ENCODE measurements at regions not wholly inside any gene's neighbourhood (a gene's known extent, or its start where the extent isn't known, plus 50 kb on each side); places are given as distances from the start of the nearest gene placed in this dataset.

DNA sequence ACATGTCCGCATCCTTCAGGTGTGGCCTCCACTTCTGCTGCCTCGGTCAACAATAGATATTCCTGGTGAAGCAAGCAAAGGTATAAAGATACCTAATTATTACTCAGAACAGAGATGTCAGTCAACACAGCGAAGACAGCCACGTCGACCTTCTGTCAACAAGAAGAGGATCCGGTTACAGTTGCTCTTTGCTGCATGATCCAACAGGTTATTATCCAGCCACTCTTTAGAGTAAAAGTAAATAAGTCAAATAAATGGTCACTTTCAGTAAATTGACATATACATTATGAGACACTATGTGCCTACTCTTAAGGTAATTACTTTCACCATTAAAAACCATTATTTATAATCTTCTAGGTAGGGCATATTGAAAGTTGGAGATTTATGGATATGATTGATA is 356.8 kb upstream of the ATP11B start:
- Histone ChIP-seq H3K4me1 (ENCODE audit: insufficient read depth, low read length, severe bottlenecking) (no peaks in the 10 kb centered on the region), H3K27ac (ENCODE audit: low read depth, low read length, poor library complexity, severe bottlenecking) (no peak overlapping the region), H4K20me1 (ENCODE audit: insufficient read depth, low read length) (no peaks in the 10 kb centered on the region), H3K79me2 (ENCODE audit: insufficient read depth, low read length) (no peaks in the 10 kb centered on the region), H3K36me3 (ENCODE audit: insufficient read depth, low read length) (no peaks in the 10 kb centered on the region), H2AFZ (ENCODE audit: low read length) (no peak overlapping the region), H3K9me3 (ENCODE audit: low read length) (no peaks in the 10 kb centered on the region), H3K4me3 (ENCODE audit: low read depth, low read length, poor library complexity, severe bottlenecking) (no peak overlapping the region), H3K4me2 (ENCODE audit: low read length) (no peak overlapping the region), H3F3A (ENCODE audit: insufficient read depth, low read length) (no peaks in the 10 kb centered on the region), H3K27me3 (ENCODE audit: insufficient read depth, low read length) (no peaks in the 10 kb centered on the region), H3K9ac (ENCODE audit: low read length) (no peak overlapping the region), H3K9me2 (ENCODE audit: low read depth, low read length) (0 out of 2 replicates have a peak, but pooled peaks cover 2% of the 10 kb centered on the region)
- TF ChIP-seq, protein P1, sequence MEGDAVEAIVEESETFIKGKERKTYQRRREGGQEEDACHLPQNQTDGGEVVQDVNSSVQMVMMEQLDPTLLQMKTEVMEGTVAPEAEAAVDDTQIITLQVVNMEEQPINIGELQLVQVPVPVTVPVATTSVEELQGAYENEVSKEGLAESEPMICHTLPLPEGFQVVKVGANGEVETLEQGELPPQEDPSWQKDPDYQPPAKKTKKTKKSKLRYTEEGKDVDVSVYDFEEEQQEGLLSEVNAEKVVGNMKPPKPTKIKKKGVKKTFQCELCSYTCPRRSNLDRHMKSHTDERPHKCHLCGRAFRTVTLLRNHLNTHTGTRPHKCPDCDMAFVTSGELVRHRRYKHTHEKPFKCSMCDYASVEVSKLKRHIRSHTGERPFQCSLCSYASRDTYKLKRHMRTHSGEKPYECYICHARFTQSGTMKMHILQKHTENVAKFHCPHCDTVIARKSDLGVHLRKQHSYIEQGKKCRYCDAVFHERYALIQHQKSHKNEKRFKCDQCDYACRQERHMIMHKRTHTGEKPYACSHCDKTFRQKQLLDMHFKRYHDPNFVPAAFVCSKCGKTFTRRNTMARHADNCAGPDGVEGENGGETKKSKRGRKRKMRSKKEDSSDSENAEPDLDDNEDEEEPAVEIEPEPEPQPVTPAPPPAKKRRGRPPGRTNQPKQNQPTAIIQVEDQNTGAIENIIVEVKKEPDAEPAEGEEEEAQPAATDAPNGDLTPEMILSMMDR (IDR thresholded peaks at IDR 0.05; ENCODE audit: low read length) = no peak
- no peak for TF ChIP-seq EZH2 (IDR thresholded peaks at IDR 0.05; ENCODE audit: borderline replicate concordance, low read length)

- no peak for TF ChIP-seq EZH2 (IDR thresholded peaks at IDR 0.05; ENCODE audit: borderline replicate concordance, low read length)
- Histone ChIP-seq H3K4me1 (ENCODE audit: insufficient read depth, low read length, severe bottlenecking) (no peaks in the 10 kb centered on the region), H3K9me2 (ENCODE audit: low read depth, low read length) (0 out of 2 replicates have a peak, but pooled peaks cover 2% of the 10 kb centered on the region), H2AFZ (ENCODE audit: low read length) (no peak overlapping the region), H3K36me3 (ENCODE audit: insufficient read depth, low read length) (no peaks in the 10 kb centered on the region), H3K79me2 (ENCODE audit: insufficient read depth, low read length) (no peaks in the 10 kb centered on the region), H3K27ac (ENCODE audit: low read depth, low read length, poor library complexity, severe bottlenecking) (no peak overlapping the region), H3K9ac (ENCODE audit: low read length) (no peak overlapping the region), H3K27me3 (ENCODE audit: insufficient read depth, low read length) (no peaks in the 10 kb centered on the region), H4K20me1 (ENCODE audit: insufficient read depth, low read length) (no peaks in the 10 kb centered on the region), H3F3A (ENCODE audit: insufficient read depth, low read length) (no peaks in the 10 kb centered on the region), H3K4me3 (ENCODE audit: low read depth, low read length, poor library complexity, severe bottlenecking) (no peak overlapping the region), H3K4me2 (ENCODE audit: low read length) (no peak overlapping the region), H3K9me3 (ENCODE audit: low read length) (no peaks in the 10 kb centered on the region)
Measured at GRCh38 chr3:182438398-182438797, 354.9 kb upstream of the ATP11B start.

DNA sequence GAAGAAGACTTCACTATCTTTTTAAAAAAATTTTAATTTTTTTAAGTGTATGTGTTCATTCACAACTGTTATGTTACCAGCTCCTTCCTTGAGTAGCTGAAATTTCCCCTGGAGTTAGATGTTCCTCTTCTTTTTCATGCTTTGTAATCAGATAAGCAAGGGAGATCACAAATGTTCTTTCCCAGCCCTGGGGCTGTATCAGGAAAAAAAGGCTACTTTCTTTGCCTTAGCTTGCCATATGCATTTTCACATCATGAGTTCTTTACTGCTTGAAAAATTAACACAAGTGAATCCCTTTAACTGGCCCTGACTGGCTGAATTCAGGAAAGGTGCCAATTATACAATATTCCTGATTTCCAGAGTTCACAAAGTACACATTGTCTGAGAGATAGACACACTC is 353.2 kb upstream of the ATP11B start:
- no peak overlapping the region for H3K9ac ChIP-seq (ENCODE audit: low read length)
- no peaks in the 10 kb centered on the region for H3K9me3 ChIP-seq (ENCODE audit: low read length)
- no peaks in the 10 kb centered on the region for H3K27me3 ChIP-seq (ENCODE audit: insufficient read depth, low read length)
- TF ChIP-seq EZH2 (IDR thresholded peaks at IDR 0.05; ENCODE audit: borderline replicate concordance, low read length) = no peak
- TF ChIP-seq, protein P1 (IDR thresholded peaks at IDR 0.05; ENCODE audit: low read length) = no peak
- no peaks in the 10 kb centered on the region for H4K20me1 ChIP-seq (ENCODE audit: insufficient read depth, low read length)
- H3K27ac ChIP-seq (ENCODE audit: low read depth, low read length, poor library complexity, severe bottlenecking) = no peak overlapping the region
- no peak overlapping the region for H3K4me3 ChIP-seq (ENCODE audit: low read depth, low read length, poor library complexity, severe bottlenecking)
- H3K36me3 ChIP-seq (ENCODE audit: insufficient read depth, low read length) = no peaks in the 10 kb centered on the region
- H3F3A ChIP-seq (ENCODE audit: insufficient read depth, low read length) = no peaks in the 10 kb centered on the region
- no peaks in the 10 kb centered on the region for H3K79me2 ChIP-seq (ENCODE audit: insufficient read depth, low read length)
- no peak overlapping the region for H3K4me2 ChIP-seq (ENCODE audit: low read length)
- no peaks in the 10 kb centered on the region for H3K4me1 ChIP-seq (ENCODE audit: insufficient read depth, low read length, severe bottlenecking)
- no peak overlapping the region for H2AFZ ChIP-seq (ENCODE audit: low read length)
- 0 out of 2 replicates have a peak, but pooled peaks cover 2% of the 10 kb centered on the region for H3K9me2 ChIP-seq (ENCODE audit: low read depth, low read length)

GRCh38 chr3:182445576-182445975 is 347.7 kb upstream of the ATP11B start:
- H3K36me3 ChIP-seq (ENCODE audit: insufficient read depth, low read length) = no peaks in the 10 kb centered on the region
- no peaks in the 10 kb centered on the region for H3K4me1 ChIP-seq (ENCODE audit: insufficient read depth, low read length, severe bottlenecking)
- no peaks in the 10 kb centered on the region for H3K79me2 ChIP-seq (ENCODE audit: insufficient read depth, low read length)
- H3K4me2 ChIP-seq (ENCODE audit: low read length) = no peak overlapping the region
- H3K9me3 ChIP-seq (ENCODE audit: low read length) = no peaks in the 10 kb centered on the region
- no peaks in the 10 kb centered on the region for H3F3A ChIP-seq (ENCODE audit: insufficient read depth, low read length)
- H4K20me1 ChIP-seq (ENCODE audit: insufficient read depth, low read length) = no peaks in the 10 kb centered on the region
- H3K27ac ChIP-seq (ENCODE audit: low read depth, low read length, poor library complexity, severe bottlenecking) = no peak overlapping the region
- 0 out of 2 replicates have a peak, but pooled peaks cover 2% of the 10 kb centered on the region for H3K9me2 ChIP-seq (ENCODE audit: low read depth, low read length)
- TF ChIP-seq EZH2 (IDR thresholded peaks at IDR 0.05; ENCODE audit: borderline replicate concordance, low read length) = no peak
- TF ChIP-seq, protein P1 (IDR thresholded peaks at IDR 0.05; ENCODE audit: low read length) = no peak
- H2AFZ ChIP-seq (ENCODE audit: low read length) = no peak overlapping the region
- no peak overlapping the region for H3K4me3 ChIP-seq (ENCODE audit: low read depth, low read length, poor library complexity, severe bottlenecking)
- H3K9ac ChIP-seq (ENCODE audit: low read length) = no peak overlapping the region
- H3K27me3 ChIP-seq (ENCODE audit: insufficient read depth, low read length) = no peaks in the 10 kb centered on the region

Measured in OCI-LY1 (cell line).